ENCODE measurements at regions not wholly inside any gene's neighbourhood (a gene's known extent, or its start where the extent isn't known, plus 50 kb on each side); places are given as distances from the start of the nearest gene placed in this dataset.

DNA sequence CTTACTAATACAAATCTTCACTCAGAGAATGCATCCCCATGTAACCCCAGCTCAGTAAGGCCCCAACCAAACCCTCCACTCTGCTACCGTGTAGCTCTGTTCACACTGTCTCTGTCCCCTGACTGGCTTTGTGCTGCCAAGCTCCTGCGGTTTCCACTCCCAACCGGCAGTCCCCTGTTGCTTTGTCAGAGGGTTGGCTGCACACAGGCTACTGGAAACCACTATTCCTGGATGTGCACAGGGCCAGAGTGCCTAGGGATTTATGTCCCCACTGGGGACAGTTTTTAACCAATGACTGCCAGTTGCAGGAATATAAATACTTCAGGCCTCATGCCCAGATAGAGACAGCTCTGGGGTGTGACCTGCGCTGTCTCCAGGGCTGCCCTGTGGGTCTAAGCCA lies 157.1 kb upstream of the C16orf82 start (continued):
- TF ChIP-seq BHLHE40 (IDR thresholded peaks at IDR 0.05; ENCODE audit: borderline replicate concordance in 1 of 2, low read depth in 2 of 2, low read length in 1 of 2) = no peak
- no peak for TF ChIP-seq KDM1A (IDR thresholded peaks at IDR 0.05; ENCODE audit: borderline replicate concordance)
- no peak for TF ChIP-seq ZNF217 (IDR thresholded peaks at IDR 0.05)
- no peak for TF ChIP-seq SMARCA5 (IDR thresholded peaks at IDR 0.05)
- TF ChIP-seq FOS (IDR thresholded peaks at IDR 0.05; ENCODE audit: borderline replicate concordance, extremely low read depth, insufficient read length) = no peak
- no peak for TF ChIP-seq ZNF207 (IDR thresholded peaks at IDR 0.05; ENCODE audit: borderline replicate concordance)
- TF ChIP-seq CEBPB (IDR thresholded peaks at IDR 0.05; ENCODE audit: borderline replicate concordance in 1 of 2, low read depth in 2 of 2, low read length in 2 of 2) = no peak
- no peak for TF ChIP-seq RAD21 (IDR thresholded peaks at IDR 0.05; ENCODE audit: insufficient read depth, low read depth, low read length)
- TF ChIP-seq, protein P1, sequence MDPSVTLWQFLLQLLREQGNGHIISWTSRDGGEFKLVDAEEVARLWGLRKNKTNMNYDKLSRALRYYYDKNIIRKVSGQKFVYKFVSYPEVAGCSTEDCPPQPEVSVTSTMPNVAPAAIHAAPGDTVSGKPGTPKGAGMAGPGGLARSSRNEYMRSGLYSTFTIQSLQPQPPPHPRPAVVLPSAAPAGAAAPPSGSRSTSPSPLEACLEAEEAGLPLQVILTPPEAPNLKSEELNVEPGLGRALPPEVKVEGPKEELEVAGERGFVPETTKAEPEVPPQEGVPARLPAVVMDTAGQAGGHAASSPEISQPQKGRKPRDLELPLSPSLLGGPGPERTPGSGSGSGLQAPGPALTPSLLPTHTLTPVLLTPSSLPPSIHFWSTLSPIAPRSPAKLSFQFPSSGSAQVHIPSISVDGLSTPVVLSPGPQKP (IDR thresholded peaks at IDR 0.05; ENCODE audit: low read depth, low read length) = no peak
- TF ChIP-seq, protein P2, sequence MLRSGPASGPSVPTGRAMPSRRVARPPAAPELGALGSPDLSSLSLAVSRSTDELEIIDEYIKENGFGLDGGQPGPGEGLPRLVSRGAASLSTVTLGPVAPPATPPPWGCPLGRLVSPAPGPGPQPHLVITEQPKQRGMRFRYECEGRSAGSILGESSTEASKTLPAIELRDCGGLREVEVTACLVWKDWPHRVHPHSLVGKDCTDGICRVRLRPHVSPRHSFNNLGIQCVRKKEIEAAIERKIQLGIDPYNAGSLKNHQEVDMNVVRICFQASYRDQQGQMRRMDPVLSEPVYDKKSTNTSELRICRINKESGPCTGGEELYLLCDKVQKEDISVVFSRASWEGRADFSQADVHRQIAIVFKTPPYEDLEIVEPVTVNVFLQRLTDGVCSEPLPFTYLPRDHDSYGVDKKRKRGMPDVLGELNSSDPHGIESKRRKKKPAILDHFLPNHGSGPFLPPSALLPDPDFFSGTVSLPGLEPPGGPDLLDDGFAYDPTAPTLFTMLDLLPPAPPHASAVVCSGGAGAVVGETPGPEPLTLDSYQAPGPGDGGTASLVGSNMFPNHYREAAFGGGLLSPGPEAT (IDR thresholded peaks at IDR 0.05; ENCODE audit: low read depth) = no peak

DNA sequence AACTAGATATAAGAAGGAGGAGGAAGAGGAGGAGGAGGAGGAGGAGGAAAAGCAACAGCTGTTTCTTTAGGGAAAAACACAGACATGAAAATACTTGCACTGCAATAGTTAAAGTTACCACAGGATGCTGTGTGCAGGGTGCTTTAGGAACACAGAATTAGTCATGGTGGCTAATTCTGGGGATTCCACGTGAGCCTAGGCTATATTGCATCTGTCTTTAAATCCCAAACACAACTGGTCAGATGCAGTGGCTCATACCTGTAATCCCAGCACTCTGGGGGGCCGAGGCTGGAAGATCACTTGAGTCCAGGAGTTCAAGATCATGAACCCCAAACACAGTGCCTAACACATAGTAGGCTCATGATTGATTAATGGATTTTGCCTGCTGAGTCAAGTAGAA lies 155.3 kb upstream of the C16orf82 start:
- POLR2A ChIA-PET = no interaction called here
- no peak overlapping the region for H2AFZ ChIP-seq (ENCODE audit: control insufficient read depth, low read depth, low read length)
- H3K4me3 ChIP-seq = no peak overlapping the region
- TF ChIP-seq, protein P3, sequence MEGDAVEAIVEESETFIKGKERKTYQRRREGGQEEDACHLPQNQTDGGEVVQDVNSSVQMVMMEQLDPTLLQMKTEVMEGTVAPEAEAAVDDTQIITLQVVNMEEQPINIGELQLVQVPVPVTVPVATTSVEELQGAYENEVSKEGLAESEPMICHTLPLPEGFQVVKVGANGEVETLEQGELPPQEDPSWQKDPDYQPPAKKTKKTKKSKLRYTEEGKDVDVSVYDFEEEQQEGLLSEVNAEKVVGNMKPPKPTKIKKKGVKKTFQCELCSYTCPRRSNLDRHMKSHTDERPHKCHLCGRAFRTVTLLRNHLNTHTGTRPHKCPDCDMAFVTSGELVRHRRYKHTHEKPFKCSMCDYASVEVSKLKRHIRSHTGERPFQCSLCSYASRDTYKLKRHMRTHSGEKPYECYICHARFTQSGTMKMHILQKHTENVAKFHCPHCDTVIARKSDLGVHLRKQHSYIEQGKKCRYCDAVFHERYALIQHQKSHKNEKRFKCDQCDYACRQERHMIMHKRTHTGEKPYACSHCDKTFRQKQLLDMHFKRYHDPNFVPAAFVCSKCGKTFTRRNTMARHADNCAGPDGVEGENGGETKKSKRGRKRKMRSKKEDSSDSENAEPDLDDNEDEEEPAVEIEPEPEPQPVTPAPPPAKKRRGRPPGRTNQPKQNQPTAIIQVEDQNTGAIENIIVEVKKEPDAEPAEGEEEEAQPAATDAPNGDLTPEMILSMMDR (IDR thresholded peaks at IDR 0.05 in 2 of 3, conservative IDR thresholded peaks at IDR 0.05 in 1 of 3; ENCODE audit: control insufficient read depth in 2 of 3, extremely low read depth in 1 of 3, insufficient read depth in 1 of 3, low read depth in 3 of 3, low read length in 3 of 3) = no peak
- no peak for TF ChIP-seq MXI1 (IDR thresholded peaks at IDR 0.05; ENCODE audit: low read depth, low read length)
- no peak for TF ChIP-seq MTA3 (IDR thresholded peaks at IDR 0.05; ENCODE audit: borderline replicate concordance, low read length)
- TF ChIP-seq RFX5 (IDR thresholded peaks at IDR 0.05; ENCODE audit: low read depth, low read length) = no peak
- no peak for TF ChIP-seq GABPA (IDR thresholded peaks at IDR 0.05; ENCODE audit: low read depth)
- TF ChIP-seq, protein P2 (IDR thresholded peaks at IDR 0.05; ENCODE audit: low read depth) = no peak
- TF ChIP-seq TCF12 (IDR thresholded peaks at IDR 0.05; ENCODE audit: low read depth, low read length) = no peak
- in situ Hi-C loops (cut with MboI) = no loop called here
- no peaks in the 10 kb centered on the region for H3K27me3 ChIP-seq (replicated peaks in 1 of 2; ENCODE audit: control insufficient read depth in 2 of 2, insufficient read depth in 2 of 2, low read length in 1 of 2)
- ATAC-seq (no peak), DNase-seq (ENCODE audit: low read depth, low spot score) (no peak), FAIRE-seq (no peak)
- no peak overlapping the region for H3K27ac ChIP-seq (ENCODE audit: control insufficient read depth, insufficient read depth)
- no peak overlapping the region for H3K4me2 ChIP-seq (ENCODE audit: control insufficient read depth, insufficient read depth)
- SMC1A ChIA-PET (ENCODE audit: uncharacterized antibody, unreplicated experiment) = no interaction called here
- intact Hi-C loops (cut with micrococcal nuclease; ENCODE audit: unreplicated experiment) = no loop called here
- H4K20me1 ChIP-seq (ENCODE audit: control insufficient read depth, insufficient read depth) = no peaks in the 10 kb centered on the region
- no peaks in the 10 kb centered on the region for H3K4me1 ChIP-seq (ENCODE audit: control insufficient read depth, insufficient read depth, low read length)
- H3K79me2 ChIP-seq (ENCODE audit: control insufficient read depth, insufficient read depth, low read length) = no peaks in the 10 kb centered on the region
- H3K36me3 ChIP-seq (ENCODE audit: control insufficient read depth in 2 of 2, insufficient read depth in 2 of 2, low read length in 1 of 2) = no peaks in the 10 kb centered on the region
- WGBS (ENCODE audit: insufficient coverage, insufficient replicate concordance, low lambda C conversion rate, missing lambda C conversion rate) = 0% methylated on average over 2 of the region's 2 CpGs
- RAD21 ChIA-PET (ENCODE audit: unreplicated experiment) = no interaction called here
- no TSS peak for BruUV-seq (replicated peaks)
- CTCF ChIA-PET = no interaction called here
- H3K9ac ChIP-seq (ENCODE audit: control insufficient read depth, insufficient read depth, low read length) = no peak overlapping the region
- no peaks in the 10 kb centered on the region for H3K9me3 ChIP-seq (replicated peaks; ENCODE audit: control insufficient read depth, insufficient read depth, low read length)

All from GM12878 (cell line).